Sigmoid colon (tissue), 6 donors: ENCODE measurements at regions not wholly inside any gene's neighbourhood (a gene's known extent, or its start where the extent isn't known, plus 50 kb on each side); places are given as distances from the start of the nearest gene placed in this dataset.

Experiments
- DNase-seq: peaks from one replicate; pipeline ENCODE4 v3.0.0-alpha.2; 2019
- H3K27ac ChIP-seq, 4 donors: fragments of 200-600 bp; sonication (generic); one replicate each; pipeline ENCODE4 v1.5.1; 2016 to 2019; ENCODE audit warnings: mild to moderate bottlenecking in 1 of 4
- H3K27me3 ChIP-seq, 3 donors: fragments of 200-600 bp; sonication (generic); one replicate each; pipeline ENCODE4 v1.5.1; 2019; ENCODE audit warnings: mild to moderate bottlenecking in 1 of 3
- H3K36me3 ChIP-seq, 4 donors: fragments of 200-600 bp; sonication (generic); one replicate each; pipeline ENCODE4 v1.5.1; 2016 to 2019
- H3K4me1 ChIP-seq, 4 donors: fragments of 200-600 bp; sonication (generic); one replicate each; pipeline ENCODE4 v1.5.1; 2017 to 2019
- H3K4me3 ChIP-seq, 4 donors: fragments of 200-600 bp; sonication (generic); one replicate each; pipeline ENCODE4 v1.5.1; 2017 to 2019; ENCODE audit warnings: mild to moderate bottlenecking in 2 of 4, moderate library complexity in 1 of 4
- H3K9me3 ChIP-seq, 4 donors: fragments of 200-600 bp in 3 of 4; sonication (generic) in 3 of 4; one replicate each; pipeline versions ENCODE4 v1.5.1 to v1.6.1; 2013 to 2019
- EP300 ChIP-seq, 4 donors: sonication (generic); formaldehyde crosslinking; IDR thresholded peaks; one replicate each; pipeline ENCODE4 v1.6.1; 2017; ENCODE audit warnings: antibody characterized with exemption in 4 of 4
- POLR2A ChIP-seq, 2 donors: fragments of 450-650 bp; IDR thresholded peaks; one replicate each; pipeline ENCODE4 v1.6.1; 2016; ENCODE audit warnings: antibody characterized with exemption in 2 of 2, mild to moderate bottlenecking in 2 of 2, moderate library complexity in 2 of 2
- POLR2AphosphoS5 ChIP-seq, 4 donors: sonication (generic); formaldehyde crosslinking; IDR thresholded peaks; one replicate each; pipeline ENCODE4 v1.6.1; 2017; ENCODE audit warnings: antibody characterized with exemption in 4 of 4
- WGBS, 2 donors: extraction: QIAGEN DNeasy Blood & Tissue Kit; methylation state at CpG; one replicate each; pipeline ENCODE4 v1.1.7; 2013; 5-methylcytosine and 5-hydroxymethylcytosine counted together
- intact Hi-C: fragments of 100-400 bp; cut with DNase I; formaldehyde crosslinking; loops from one replicate; pipeline ENCODE4 v1.15.1; 2023
- TF ChIP-seq, protein P1 (sequence below), 4 experiments: fragments of 450-650 bp in 3 of 4; fragments of 200-600 bp in 1 of 4; IDR thresholded peaks; one replicate each; pipeline ENCODE4 v1.5.1; 2016 to 2019; ENCODE audit warnings: antibody characterized with exemption in 4 of 4, mild to moderate bottlenecking in 3 of 4, moderate library complexity in 2 of 4
- donor health status: healthy with polysubstance abuse.
- donor health status: healthy.

DNA sequence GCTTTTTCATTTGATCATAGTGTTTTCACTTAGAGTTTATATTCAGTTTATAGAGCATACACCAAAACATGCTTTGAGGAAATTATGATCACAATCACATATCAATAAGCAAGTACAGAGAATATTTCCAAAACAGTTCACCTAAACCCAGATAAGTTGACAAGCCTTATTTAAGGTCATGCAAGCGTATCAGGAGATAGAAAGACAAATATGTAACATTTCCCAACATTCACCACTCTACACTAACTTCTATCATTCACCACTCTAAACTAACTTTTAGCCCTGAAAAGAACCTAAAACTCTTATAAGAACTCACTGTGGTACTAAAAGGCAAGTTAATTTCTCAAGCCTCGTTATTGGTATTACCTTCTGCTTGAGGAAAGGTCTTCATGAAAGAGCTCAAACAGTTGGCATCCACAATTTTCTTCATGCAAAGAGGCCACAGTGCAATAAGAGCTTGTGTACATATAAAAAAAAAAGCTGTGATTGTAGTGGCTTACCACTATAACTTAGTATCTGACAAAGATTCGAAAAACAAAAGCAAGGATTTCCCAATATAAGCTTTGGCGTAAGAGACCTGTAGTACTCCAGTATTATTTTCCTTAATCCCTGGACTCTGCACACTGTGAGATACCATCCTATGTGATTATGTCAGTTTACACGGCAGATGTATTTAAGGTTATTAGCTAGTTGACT, 903.3 kb downstream of the STIM2 start:
- no peak for DNase-seq
- Histone ChIP-seq H3K27me3 (no peaks in the 10 kb centered on the region), H3K36me3 (no peaks in the 10 kb centered on the region), H3K9me3 (no peaks in the 10 kb centered on the region), H3K4me1 (no peaks in the 10 kb centered on the region), H3K27ac (no peak overlapping the region), H3K4me3 (no peak overlapping the region)
- WGBS, 2 donors = 79 to 80% methylated on average over 5 of the region's 5 CpGs
- TF ChIP-seq EP300 (IDR thresholded peaks at IDR 0.05) = no peak
- no peak for TF ChIP-seq POLR2A (IDR thresholded peaks at IDR 0.05)
- TF ChIP-seq, protein P1, sequence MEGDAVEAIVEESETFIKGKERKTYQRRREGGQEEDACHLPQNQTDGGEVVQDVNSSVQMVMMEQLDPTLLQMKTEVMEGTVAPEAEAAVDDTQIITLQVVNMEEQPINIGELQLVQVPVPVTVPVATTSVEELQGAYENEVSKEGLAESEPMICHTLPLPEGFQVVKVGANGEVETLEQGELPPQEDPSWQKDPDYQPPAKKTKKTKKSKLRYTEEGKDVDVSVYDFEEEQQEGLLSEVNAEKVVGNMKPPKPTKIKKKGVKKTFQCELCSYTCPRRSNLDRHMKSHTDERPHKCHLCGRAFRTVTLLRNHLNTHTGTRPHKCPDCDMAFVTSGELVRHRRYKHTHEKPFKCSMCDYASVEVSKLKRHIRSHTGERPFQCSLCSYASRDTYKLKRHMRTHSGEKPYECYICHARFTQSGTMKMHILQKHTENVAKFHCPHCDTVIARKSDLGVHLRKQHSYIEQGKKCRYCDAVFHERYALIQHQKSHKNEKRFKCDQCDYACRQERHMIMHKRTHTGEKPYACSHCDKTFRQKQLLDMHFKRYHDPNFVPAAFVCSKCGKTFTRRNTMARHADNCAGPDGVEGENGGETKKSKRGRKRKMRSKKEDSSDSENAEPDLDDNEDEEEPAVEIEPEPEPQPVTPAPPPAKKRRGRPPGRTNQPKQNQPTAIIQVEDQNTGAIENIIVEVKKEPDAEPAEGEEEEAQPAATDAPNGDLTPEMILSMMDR (IDR thresholded peaks at IDR 0.05) = no peak
- TF ChIP-seq POLR2AphosphoS5 (IDR thresholded peaks at IDR 0.05) = no peak
- intact Hi-C loops = no loop called here

DNA sequence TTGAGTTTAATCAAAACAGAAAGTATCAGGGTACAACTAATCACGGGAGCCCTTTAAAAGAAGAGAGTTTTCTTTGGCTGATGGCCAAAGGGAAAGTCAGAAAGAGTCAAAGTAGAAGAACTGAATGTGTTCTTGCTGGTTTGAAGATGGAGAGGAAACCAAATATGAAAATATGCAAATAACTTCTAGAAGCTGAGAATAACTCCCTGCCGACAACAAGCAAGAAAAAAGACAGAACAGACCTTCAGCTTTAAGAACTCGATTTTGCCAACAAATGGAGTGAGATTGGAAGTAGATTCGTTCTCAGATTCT, 903.8 kb downstream of the STIM2 start:
- Histone ChIP-seq H3K4me1 (no peaks in the 10 kb centered on the region), H3K27me3 (no peaks in the 10 kb centered on the region), H3K9me3 (no peaks in the 10 kb centered on the region), H3K4me3 (no peak overlapping the region), H3K36me3 (no peaks in the 10 kb centered on the region), H3K27ac (no peak overlapping the region)
- TF ChIP-seq POLR2A (IDR thresholded peaks at IDR 0.05) = no peak
- TF ChIP-seq EP300 (IDR thresholded peaks at IDR 0.05) = no peak
- no peak for TF ChIP-seq POLR2AphosphoS5 (IDR thresholded peaks at IDR 0.05)
- TF ChIP-seq, protein P1 (IDR thresholded peaks at IDR 0.05) = no peak
- 36 to 45% methylated on average over 4 of the region's 4 CpGs for WGBS, 2 donors
- intact Hi-C loops = no loop called here
- no peak for DNase-seq

DNA sequence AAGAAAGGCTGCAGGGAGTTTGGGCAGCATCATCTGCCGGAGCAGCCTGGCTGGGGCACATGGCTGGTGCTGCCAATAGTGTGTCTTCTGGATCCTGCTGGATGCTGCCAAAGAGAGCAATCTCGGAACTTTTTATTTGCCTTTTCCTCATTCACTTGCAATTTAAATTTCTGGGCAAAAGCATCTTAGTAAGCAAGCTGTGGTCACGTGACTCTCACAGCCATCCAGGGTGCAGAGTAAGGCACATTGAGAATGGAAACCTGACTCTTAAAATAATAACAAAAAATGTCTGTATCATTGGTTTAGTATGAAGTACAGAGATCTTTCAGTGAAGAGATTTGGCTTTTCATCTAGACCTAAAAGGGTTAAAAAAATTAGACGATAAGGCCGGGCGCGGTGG, 910.3 kb downstream of the STIM2 start:
- 88 to 91% methylated on average over 7 of the region's 7 CpGs for WGBS, 2 donors
- no peak overlapping the region for H3K27ac ChIP-seq
- no peak for DNase-seq
- no peaks in the 10 kb centered on the region for H3K4me1 ChIP-seq
- H3K36me3 ChIP-seq = no peaks in the 10 kb centered on the region
- intact Hi-C loops = no loop called here
- no peaks in the 10 kb centered on the region for H3K27me3 ChIP-seq
- H3K9me3 ChIP-seq = no peaks in the 10 kb centered on the region
- TF ChIP-seq EP300 (IDR thresholded peaks at IDR 0.05) = no peak
- TF ChIP-seq, protein P1 (IDR thresholded peaks at IDR 0.05) = no peak
- TF ChIP-seq POLR2AphosphoS5 (IDR thresholded peaks at IDR 0.05) = no peak
- TF ChIP-seq POLR2A (IDR thresholded peaks at IDR 0.05) = no peak
- no peak overlapping the region for H3K4me3 ChIP-seq

DNA sequence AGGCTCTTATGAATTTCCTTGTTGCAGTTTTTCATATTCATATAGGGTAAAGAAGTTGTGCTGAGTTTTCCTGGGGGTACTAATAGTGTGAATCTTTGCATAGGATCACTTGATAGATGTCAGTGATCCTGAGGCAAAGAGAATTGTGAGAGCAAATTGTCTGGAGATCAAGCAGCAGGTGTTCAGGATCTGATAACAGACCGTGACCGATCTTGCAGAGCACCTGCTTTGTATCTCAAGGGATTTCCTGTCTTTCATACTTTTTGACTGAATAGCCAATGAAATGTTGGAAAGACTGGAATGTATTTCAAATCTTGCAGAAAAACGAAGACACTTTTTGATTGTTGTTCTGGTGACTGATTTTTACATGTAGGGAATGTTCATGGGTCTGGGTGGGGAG, 914.5 kb downstream of the STIM2 start:
- no peak overlapping the region for H3K4me3 ChIP-seq
- TF ChIP-seq, protein P1 (IDR thresholded peaks at IDR 0.05) = no peak
- TF ChIP-seq POLR2AphosphoS5 (IDR thresholded peaks at IDR 0.05) (no peak), POLR2A (IDR thresholded peaks at IDR 0.05) (no peak), EP300 (IDR thresholded peaks at IDR 0.05) (no peak)
- H3K27ac ChIP-seq = no peak overlapping the region
- intact Hi-C loops = no loop called here
- no peaks in the 10 kb centered on the region for H3K4me1 ChIP-seq
- no peaks in the 10 kb centered on the region for H3K27me3 ChIP-seq
- H3K36me3 ChIP-seq = no peaks in the 10 kb centered on the region
- DNase-seq = no peak
- WGBS, 2 donors = 51% methylated on average over 3 of the region's 3 CpGs
- H3K9me3 ChIP-seq = no peaks in the 10 kb centered on the region

DNA sequence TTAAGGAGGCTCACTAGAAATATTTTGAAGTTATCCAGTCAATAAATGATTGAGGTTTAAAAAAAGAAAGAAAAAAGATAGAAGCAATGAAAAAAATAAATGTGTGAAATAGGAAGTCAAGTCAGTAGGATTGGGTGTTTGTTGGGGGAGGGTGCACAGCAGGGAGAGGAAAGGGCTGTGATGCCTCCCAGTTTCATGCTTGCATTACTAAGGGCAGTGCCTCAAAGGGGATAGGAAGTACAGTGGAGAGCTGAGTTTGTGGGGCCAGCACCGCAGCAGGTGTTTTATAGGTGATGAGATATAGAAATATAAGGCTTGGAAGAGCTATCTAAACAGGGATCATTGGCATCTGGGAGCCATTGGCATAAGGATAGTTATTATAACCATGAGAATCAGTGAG, 919.2 kb downstream of the STIM2 start:
- Histone ChIP-seq H3K27me3 (no peaks in the 10 kb centered on the region), H3K36me3 (no peaks in the 10 kb centered on the region), H3K4me1 (no peaks in the 10 kb centered on the region), H3K4me3 (no peak overlapping the region), H3K9me3 (no peaks in the 10 kb centered on the region), H3K27ac (no peak overlapping the region)
- no peak for TF ChIP-seq POLR2AphosphoS5 (IDR thresholded peaks at IDR 0.05)
- TF ChIP-seq, protein P1 (IDR thresholded peaks at IDR 0.05) = no peak
- TF ChIP-seq EP300 (IDR thresholded peaks at IDR 0.05) = no peak
- no peak for TF ChIP-seq POLR2A (IDR thresholded peaks at IDR 0.05)
- DNase-seq = no peak
- WGBS, 2 donors = 66 to 88% methylated on average over 1 of the region's 1 CpG
- intact Hi-C loops = no loop called here
